ENCODE measurements at regions not wholly inside any gene's neighbourhood (a gene's known extent, or its start where the extent isn't known, plus 50 kb on each side); places are given as distances from the start of the nearest gene placed in this dataset.

- TF ChIP-seq, protein P1, sequence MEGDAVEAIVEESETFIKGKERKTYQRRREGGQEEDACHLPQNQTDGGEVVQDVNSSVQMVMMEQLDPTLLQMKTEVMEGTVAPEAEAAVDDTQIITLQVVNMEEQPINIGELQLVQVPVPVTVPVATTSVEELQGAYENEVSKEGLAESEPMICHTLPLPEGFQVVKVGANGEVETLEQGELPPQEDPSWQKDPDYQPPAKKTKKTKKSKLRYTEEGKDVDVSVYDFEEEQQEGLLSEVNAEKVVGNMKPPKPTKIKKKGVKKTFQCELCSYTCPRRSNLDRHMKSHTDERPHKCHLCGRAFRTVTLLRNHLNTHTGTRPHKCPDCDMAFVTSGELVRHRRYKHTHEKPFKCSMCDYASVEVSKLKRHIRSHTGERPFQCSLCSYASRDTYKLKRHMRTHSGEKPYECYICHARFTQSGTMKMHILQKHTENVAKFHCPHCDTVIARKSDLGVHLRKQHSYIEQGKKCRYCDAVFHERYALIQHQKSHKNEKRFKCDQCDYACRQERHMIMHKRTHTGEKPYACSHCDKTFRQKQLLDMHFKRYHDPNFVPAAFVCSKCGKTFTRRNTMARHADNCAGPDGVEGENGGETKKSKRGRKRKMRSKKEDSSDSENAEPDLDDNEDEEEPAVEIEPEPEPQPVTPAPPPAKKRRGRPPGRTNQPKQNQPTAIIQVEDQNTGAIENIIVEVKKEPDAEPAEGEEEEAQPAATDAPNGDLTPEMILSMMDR (IDR thresholded peaks at IDR 0.05): no peak
- no peak for TF ChIP-seq POLR2A (IDR thresholded peaks at IDR 0.05)
Observed at GRCh38 chr12:25896981-25897380, 61.5 kb upstream of the RASSF8 start.
